Small intestine (tissue), 7 donors: ENCODE measurements at regions not wholly inside any gene's neighbourhood (a gene's known extent, or its start where the extent isn't known, plus 50 kb on each side); places are given as distances from the start of the nearest gene placed in this dataset.
"Not testable (repeated sequence)": the region's sequence is repeated elsewhere in the genome, so short reads cannot be mapped to it uniquely, and the experiment has no call there.

ENCODE experiments used
- DNase-seq, 2 donors: peaks; one replicate each; pipeline versions ENCODE4 v3.0.0 to v3.0.0-alpha.2; 2013
- FAIRE-seq: peaks from 2 replicates; lab custom pipeline; 2012; peaks lifted over from hg19 to GRCh38; lab: Jason Lieb, UNC
- H3K27ac ChIP-seq, 3 donors: one replicate each; pipeline ENCODE4 v1.5.1; 2013; ENCODE audit warnings: low read length in 2 of 3, mild to moderate bottlenecking in 2 of 3, control low read depth in 1 of 3, inconsistent platforms in 1 of 3, low read depth in 1 of 3, moderate library complexity in 1 of 3
- H3K27me3 ChIP-seq, 3 donors: one replicate each; pipeline ENCODE4 v1.6.1; 2013; ENCODE audit warnings: low read length in 3 of 3, inconsistent platforms in 1 of 3; ENCODE audit not compliant: control insufficient read depth in 3 of 3, insufficient read depth in 3 of 3
- H3K36me3 ChIP-seq, 3 donors: one replicate each; pipeline ENCODE4 v1.6.1; 2013; ENCODE audit warnings: low read length in 3 of 3, inconsistent platforms in 1 of 3, low read depth in 1 of 3, mild to moderate bottlenecking in 1 of 3, moderate library complexity in 1 of 3; ENCODE audit not compliant: control insufficient read depth in 3 of 3, insufficient read depth in 2 of 3
- H3K4me1 ChIP-seq, 3 donors: one replicate each; pipeline ENCODE4 v1.6.1; 2013; ENCODE audit warnings: low read length in 2 of 3, inconsistent platforms in 1 of 3, low read depth in 1 of 3, mild to moderate bottlenecking in 1 of 3, moderate library complexity in 1 of 3; ENCODE audit not compliant: control insufficient read depth in 3 of 3, insufficient read depth in 2 of 3
- H3K4me3 ChIP-seq, 3 donors: one replicate each; pipeline ENCODE4 v1.5.1; 2013; ENCODE audit warnings: low read length in 3 of 3, control low read depth in 1 of 3, inconsistent platforms in 1 of 3, low read depth in 1 of 3, mild to moderate bottlenecking in 1 of 3, moderate library complexity in 1 of 3
- H3K9me3 ChIP-seq, 2 donors: one replicate each; pipeline ENCODE4 v1.6.1; 2013; ENCODE audit warnings: low read depth in 1 of 2, low read length in 1 of 2; ENCODE audit not compliant: control insufficient read depth in 2 of 2, insufficient read depth in 1 of 2
- WGBS, 3 donors: extraction: QIAGEN DNeasy Blood & Tissue Kit; methylation state at CpG; one replicate each; pipeline ENCODE4 v1.1.7; 2013; 5-methylcytosine and 5-hydroxymethylcytosine counted together
- donor health status: healthy with polysubstance abuse.
- donor health status: control.
- donor health status: control.
- donor health status: Bipolar disorder and iron deficiency.
- donor health status: healthy.

DNA sequence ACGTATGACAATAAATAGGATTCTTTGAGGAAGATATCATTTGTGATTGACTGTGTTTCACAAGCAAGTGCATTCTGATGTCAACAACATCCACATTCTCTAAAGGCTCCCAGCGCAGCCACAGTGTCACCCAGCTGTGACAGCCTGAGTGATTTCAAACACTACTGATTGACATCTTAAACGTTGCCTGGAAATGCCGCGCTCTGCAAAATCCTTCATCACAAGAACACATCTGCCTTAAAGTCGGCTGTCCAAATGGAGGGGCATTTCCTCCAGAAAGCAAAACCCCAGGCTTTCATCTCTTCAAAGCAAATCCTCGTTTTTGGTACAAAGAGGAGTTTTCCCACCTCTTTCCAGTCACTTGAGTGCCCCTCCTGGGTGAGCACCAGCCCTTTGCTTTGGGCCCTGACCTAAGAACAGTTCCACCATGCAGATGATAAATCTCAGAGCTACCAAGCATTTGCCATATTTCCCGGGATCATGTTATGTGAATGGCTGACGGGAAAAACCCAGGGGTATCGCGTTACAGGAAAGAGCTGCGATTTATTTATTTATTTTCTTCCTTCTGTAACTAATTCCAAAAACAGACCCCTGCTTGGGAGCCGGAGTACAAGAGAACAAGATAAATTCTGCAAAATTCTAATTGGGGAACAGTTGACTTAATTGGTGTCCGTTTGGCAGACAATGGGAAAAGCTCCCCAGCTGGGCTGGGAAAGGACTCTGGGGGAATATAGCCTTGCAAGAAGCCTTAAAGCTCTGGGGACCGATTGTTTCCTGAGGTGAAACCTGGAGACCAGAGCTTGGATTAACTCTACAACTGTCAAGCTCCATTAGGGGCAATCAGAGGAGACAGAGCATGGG, 703.8 kb upstream of the NR2F2 start:
- Histone ChIP-seq H3K27me3 (no peaks in the 10 kb centered on the region), H3K4me3 (no peak overlapping the region)

DNA sequence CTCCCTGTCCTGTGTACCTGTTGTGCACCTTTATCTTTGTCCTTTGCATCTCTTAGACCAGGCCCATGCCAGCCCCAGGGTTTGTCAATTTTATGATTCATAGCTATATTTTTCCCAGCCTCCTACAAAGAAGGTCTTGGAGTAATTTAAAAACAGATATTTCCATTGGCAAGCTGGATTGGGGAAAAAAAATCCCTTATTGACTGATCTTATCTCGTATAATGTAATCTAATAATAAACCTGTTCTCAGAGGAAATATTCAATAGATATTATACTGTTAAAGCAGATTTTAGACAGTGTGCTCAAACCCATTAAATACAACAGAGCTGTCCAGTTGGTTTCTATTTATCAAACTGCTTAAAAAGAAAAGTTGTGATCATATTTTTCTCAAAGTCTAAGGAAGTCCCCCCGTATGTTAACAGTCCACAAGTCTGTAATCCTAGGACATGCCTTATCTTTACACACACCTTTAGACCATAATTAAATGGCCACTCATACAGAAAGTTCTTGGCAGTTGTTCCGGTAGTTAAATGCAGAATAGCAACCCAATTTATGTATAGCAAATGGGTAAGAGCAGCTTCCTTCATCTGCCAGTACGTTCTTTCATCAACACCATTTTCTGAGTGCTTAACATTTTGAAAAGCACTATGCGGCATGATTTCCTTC, 700.9 kb upstream of the NR2F2 start:
- no peak for DNase-seq
- no peak for FAIRE-seq
- Histone ChIP-seq H3K27me3 (no peaks in the 10 kb centered on the region), H3K4me3 (no peak overlapping the region), H3K27ac (no peak overlapping the region), H3K4me1 (no peaks in the 10 kb centered on the region), H3K9me3 (no peaks in the 10 kb centered on the region), H3K36me3 (no peaks in the 10 kb centered on the region)
- 58 to 84% (median 63%) methylated on average over 5 of the region's 5 CpGs for WGBS, 3 donors

More for the DNA sequence above, 703.8 kb upstream of the NR2F2 start:
- DNase-seq, result no peak
- Histone ChIP-seq H3K4me1 (no peaks in the 10 kb centered on the region), H3K27ac (no peak overlapping the region), H3K36me3 (no peaks in the 10 kb centered on the region), H3K9me3 (no peaks in the 10 kb centered on the region)
- WGBS, 3 donors, result 55 to 64% (median 59%) methylated on average over 15 of the region's 15 CpGs
- no peak for FAIRE-seq

DNA sequence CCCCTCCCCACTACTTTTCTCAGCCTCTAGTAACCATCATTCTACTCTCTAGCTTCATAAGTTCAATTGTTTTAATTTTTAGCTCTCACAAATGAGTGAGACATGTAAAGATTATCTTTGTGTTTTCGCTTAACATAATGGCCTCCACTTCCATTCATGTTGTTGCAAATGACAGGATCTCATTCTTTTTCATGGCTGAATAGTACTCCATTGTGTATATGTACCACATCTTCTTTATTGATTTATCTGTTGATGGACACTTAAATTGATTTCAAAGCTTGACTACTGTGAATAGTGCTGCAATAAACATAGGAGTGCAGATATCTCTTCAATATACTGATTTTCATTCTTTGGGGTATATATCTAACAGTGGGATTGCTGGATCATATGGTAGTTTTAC, 699.8 kb upstream of the NR2F2 start:
- H3K27me3 ChIP-seq, result no peaks in the 10 kb centered on the region
- H3K4me1 ChIP-seq, result no peaks in the 10 kb centered on the region
- DNase-seq (no peak), FAIRE-seq (no peak)
- H3K9me3 ChIP-seq, result no peaks in the 10 kb centered on the region
- H3K4me3 ChIP-seq, result no peak overlapping the region
- H3K27ac ChIP-seq, result no peak overlapping the region
- no peaks in the 10 kb centered on the region for H3K36me3 ChIP-seq
- 88 to 100% (median 90%) methylated on average over 1 of the region's 1 CpG for WGBS, 3 donors

DNA sequence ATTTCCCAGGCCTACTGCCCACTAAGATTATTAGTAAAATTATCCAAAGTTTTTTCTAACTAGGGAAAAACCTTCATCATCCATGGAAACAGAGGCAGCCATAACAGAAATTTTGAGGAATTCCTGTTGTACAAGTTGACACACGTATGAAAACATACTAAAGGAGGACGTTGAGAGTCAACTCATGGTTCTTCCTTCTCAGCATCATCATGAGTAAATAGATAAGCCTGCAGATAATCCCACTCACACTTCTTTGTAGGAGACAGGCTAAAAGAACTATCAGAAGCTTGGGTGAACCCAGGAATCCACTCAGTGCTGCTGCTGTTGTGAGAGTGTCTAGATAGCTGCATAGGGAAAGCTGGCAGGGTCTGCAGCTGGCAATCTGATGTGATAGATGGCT, 694.8 kb upstream of the NR2F2 start:
- Histone ChIP-seq H3K9me3 (no peaks in the 10 kb centered on the region), H3K4me1 (no peaks in the 10 kb centered on the region), H3K4me3 (no peak overlapping the region), H3K27ac (no peak overlapping the region), H3K36me3 (no peaks in the 10 kb centered on the region), H3K27me3 (no peaks in the 10 kb centered on the region)
- DNase-seq, result no peak
- WGBS, 3 donors, result 71 to 80% (median 72%) methylated on average over 2 of the region's 2 CpGs
- FAIRE-seq, result no peak

DNA sequence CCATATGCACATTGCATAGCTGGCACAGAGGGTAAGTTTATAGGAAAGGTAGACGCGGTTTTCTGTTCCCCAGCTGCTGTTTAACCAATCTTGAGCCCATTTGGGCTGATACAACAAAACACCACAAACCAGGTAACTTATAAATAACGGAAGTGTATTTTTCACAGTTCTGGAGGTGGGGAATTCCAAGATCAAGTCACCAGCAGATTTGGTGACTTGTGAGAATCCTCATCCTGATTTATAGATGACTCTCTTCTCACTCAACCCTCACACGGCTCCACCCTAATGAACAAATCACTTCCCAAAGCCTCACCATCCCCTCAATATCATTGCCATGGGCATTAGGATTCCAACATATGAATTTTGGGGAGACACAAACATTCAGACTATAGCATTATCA, 694.4 kb upstream of the NR2F2 start:
- H3K36me3 ChIP-seq, result no peaks in the 10 kb centered on the region
- H3K4me3 ChIP-seq, result no peak overlapping the region
- H3K4me1 ChIP-seq, result no peaks in the 10 kb centered on the region
- FAIRE-seq, result no peak
- WGBS, 3 donors, result 76 to 86% (median 85%) methylated on average over 4 of the region's 4 CpGs
- no peak for DNase-seq
- H3K27ac ChIP-seq, result no peak overlapping the region
- no peaks in the 10 kb centered on the region for H3K27me3 ChIP-seq
- no peaks in the 10 kb centered on the region for H3K9me3 ChIP-seq

DNA sequence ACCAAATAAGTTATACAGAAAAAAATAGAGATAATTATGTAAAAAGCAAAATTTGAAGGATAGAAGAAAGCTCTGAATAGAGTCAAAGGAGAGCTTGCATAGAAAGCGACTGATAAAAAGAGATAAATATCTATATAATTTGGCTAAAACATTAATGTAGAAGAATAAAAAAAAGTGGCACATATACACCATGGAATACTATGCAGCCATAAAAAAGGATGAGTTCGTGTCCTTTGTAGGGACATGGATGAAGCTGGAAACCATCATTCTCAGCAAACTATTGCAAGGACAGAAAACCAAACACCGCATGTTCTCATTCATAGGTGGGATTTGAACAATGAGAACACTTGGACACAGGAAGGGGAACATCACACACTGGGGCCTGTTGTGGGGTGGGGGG, 693.3 kb upstream of the NR2F2 start:
- 85 to 94% (median 85%) methylated on average over 3 of the region's 3 CpGs for WGBS, 3 donors
- not testable (repeated sequence) for FAIRE-seq, H3K4me3 ChIP-seq, H3K36me3 ChIP-seq, H3K4me1 ChIP-seq, DNase-seq, H3K27me3 ChIP-seq, H3K9me3 ChIP-seq, H3K27ac ChIP-seq

DNA sequence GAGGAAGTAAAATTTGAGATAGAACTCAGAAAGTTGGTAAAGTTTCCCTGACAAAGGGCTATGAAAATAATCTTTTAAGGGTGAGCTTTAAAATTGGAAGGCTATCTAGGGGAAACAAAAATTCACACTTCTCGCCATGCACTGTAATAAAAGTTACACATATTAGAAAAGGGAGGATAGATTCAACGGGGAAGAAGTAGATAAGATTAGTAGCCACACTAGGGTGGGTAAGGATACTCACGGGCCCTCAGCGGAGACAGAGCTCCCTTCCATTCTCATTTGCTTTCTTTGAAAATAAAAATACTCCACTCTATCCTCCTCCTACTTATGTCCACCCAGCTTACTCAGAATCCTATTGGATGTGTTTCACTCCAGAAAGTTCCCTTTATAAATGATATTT, 691.3 kb upstream of the NR2F2 start:
- WGBS, 3 donors, result 73 to 82% (median 79%) methylated on average over 4 of the region's 4 CpGs
- Histone ChIP-seq H3K27me3 (no peaks in the 10 kb centered on the region), H3K4me3 (no peak overlapping the region), H3K36me3 (no peaks in the 10 kb centered on the region), H3K9me3 (no peaks in the 10 kb centered on the region), H3K27ac (no peak overlapping the region), H3K4me1 (no peaks in the 10 kb centered on the region)
- FAIRE-seq (no peak), DNase-seq (no peak)

DNA sequence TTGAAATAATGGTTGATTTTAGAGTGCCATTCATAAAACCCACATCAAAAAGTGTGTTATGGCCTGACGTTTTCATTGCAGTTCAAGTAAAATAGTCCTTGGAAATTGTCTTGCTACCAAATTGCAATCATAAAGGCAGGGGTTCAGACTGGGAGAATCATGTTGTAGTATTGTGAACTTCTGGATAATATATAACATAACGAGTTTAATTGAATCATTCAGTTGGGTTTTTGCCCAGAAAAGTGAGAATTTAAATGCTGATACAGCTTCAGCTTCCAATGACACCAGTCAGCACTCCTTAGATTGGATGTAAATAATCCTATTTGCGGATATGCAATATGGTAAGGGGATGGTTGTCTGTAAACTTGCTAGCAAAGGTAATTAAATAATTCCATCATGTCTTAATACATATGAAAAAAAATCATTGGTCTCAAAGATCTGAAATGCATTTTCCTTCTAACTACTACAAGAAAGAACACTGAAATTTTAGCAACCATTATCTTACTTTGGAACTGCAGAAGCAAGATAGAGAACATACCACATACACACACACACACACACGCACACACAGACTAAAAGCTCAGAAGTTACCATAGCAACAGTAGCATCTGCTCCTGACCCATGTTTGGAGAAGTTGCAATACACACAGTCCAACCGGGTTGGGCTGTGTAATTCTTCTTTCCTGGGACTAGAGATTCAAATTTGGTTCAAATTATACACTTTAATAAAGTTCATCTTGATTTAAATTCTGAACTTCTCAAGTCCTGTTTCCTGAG, 686.2 kb upstream of the NR2F2 start:
- FAIRE-seq, result no peak

More for the DNA sequence above, 686.2 kb upstream of the NR2F2 start:
- Histone ChIP-seq H3K27me3 (no peaks in the 10 kb centered on the region), H3K4me3 (no peak overlapping the region), H3K27ac (no peak overlapping the region), H3K36me3 (no peaks in the 10 kb centered on the region), H3K9me3 (no peaks in the 10 kb centered on the region), H3K4me1 (no peaks in the 10 kb centered on the region)
- DNase-seq, result no peak
- 53 to 62% (median 54%) methylated on average over 5 of the region's 5 CpGs for whole genome bisulfite sequencing, 3 donors
